GM12878 (cell line): ENCODE measurements at regions not wholly inside any gene's neighbourhood (a gene's known extent, or its start where the extent isn't known, plus 50 kb on each side); places are given as distances from the start of the nearest gene placed in this dataset.

ENCODE experiments used
- ATAC-seq: fragments of 200-7000 bp; cut with Tn5 transposase; 3 replicates; pipeline ENCODE4 v1.9.1; 2020; ENCODE audit warnings: mild to moderate bottlenecking, moderate library complexity
- BruUV-seq: library from RNA; stranded (reverse); fragments of 400-500 nt; replicated peaks from 2 replicates; lab custom pipeline; 2021; lab: Mats Ljungman, UMichigan
- CTCF ChIA-PET: fragments of 300-600 bp; sonication (Branson Sonifier 250); formaldehyde crosslinking; extraction: SDS; loops from one replicate; lab custom pipeline; 2021; ENCODE audit warnings: inconsistent platforms; lab: Yijun Ruan, JAX
- POLR2A ChIA-PET: fragments of 350-600 bp; formaldehyde crosslinking; extraction: SDS; loops from one replicate; lab custom pipeline; 2021; ENCODE audit warnings: inconsistent platforms; lab: Charles Lee
- RAD21 ChIA-PET: fragments of 300-600 bp; sonication (Branson Sonifier 250); formaldehyde crosslinking; loops from one replicate; lab custom pipeline; 2023; ENCODE audit warnings: antibody characterized with exemption; ENCODE audit not compliant: unreplicated experiment; lab: Charles Lee
- SMC1A ChIA-PET: fragments of 300-600 bp; sonication (Branson Sonifier 250); formaldehyde crosslinking; loops from one replicate; lab custom pipeline; 2023; ENCODE audit not compliant: unreplicated experiment, uncharacterized antibody; lab: Charles Lee
- DNase-seq: peaks from one replicate; pipeline ENCODE4 v3.0.0-alpha.2; 2011; ENCODE audit warnings: low read depth, low spot score
- FAIRE-seq: peaks from 3 replicates; lab custom pipeline; 2011; peaks lifted over from hg19 to GRCh38; lab: Jason Lieb, UNC
- H2AFZ ChIP-seq: 2 replicates; pipeline ENCODE4 v1.6.0; 2011; ENCODE audit warnings: low read depth, low read length, control low read depth; ENCODE audit not compliant: control insufficient read depth
- H3K27ac ChIP-seq: 2 replicates; pipeline ENCODE4 v1.5.1; 2011; ENCODE audit warnings: control low read depth; ENCODE audit not compliant: control insufficient read depth, insufficient read depth
- H3K27me3 ChIP-seq, 2 experiments: replicated peaks in 1 of 2; 2 replicates each; pipeline versions ENCODE4 v1.6.0 to v1.6.1; 2011; ENCODE audit warnings: low read length in 1 of 2; ENCODE audit not compliant: control insufficient read depth in 2 of 2, insufficient read depth in 2 of 2
- H3K36me3 ChIP-seq, 2 experiments: 2 replicates each; pipeline ENCODE4 v1.5.1; 2011; ENCODE audit warnings: low read length in 1 of 2; ENCODE audit not compliant: control insufficient read depth in 2 of 2, insufficient read depth in 2 of 2
- H3K4me1 ChIP-seq: 2 replicates; pipeline ENCODE4 v1.6.1; 2011; ENCODE audit warnings: mild to moderate bottlenecking, low read length, moderate library complexity, mixed read lengths; ENCODE audit not compliant: control insufficient read depth, insufficient read depth
- H3K4me2 ChIP-seq: 2 replicates; pipeline ENCODE4 v1.6.0; 2011; ENCODE audit warnings: control low read depth; ENCODE audit not compliant: control insufficient read depth, insufficient read depth
- H3K4me3 ChIP-seq: fragments of 200-600 bp; sonication (generic); 2 replicates; pipeline ENCODE4 v1.5.1; 2016
- H3K79me2 ChIP-seq: 2 replicates; pipeline ENCODE4 v1.6.0; 2011; ENCODE audit warnings: low read length; ENCODE audit not compliant: control insufficient read depth, insufficient read depth
- H3K9ac ChIP-seq: 2 replicates; pipeline ENCODE4 v1.8.0; 2011; ENCODE audit warnings: low read length, control low read depth, mixed read lengths; ENCODE audit not compliant: control insufficient read depth, insufficient read depth
- H3K9me3 ChIP-seq: replicated peaks from 3 replicates; pipeline ENCODE4 v1.5.1; 2011; ENCODE audit warnings: mild to moderate bottlenecking, low read length; ENCODE audit not compliant: control insufficient read depth, insufficient read depth
- H4K20me1 ChIP-seq: 2 replicates; pipeline ENCODE4 v1.6.0; 2011; ENCODE audit not compliant: control insufficient read depth, insufficient read depth
- BHLHE40 ChIP-seq, 2 experiments: fragments of 450-650 bp in 1 of 2; IDR thresholded peaks; 2 replicates each; pipeline ENCODE4 v1.6.1; 2011 to 2017; ENCODE audit warnings: low read depth in 2 of 2, borderline replicate concordance in 1 of 2, improper control_type of control experiment in 1 of 2, low read length in 1 of 2, mild to moderate bottlenecking in 1 of 2
- CBX3 ChIP-seq: fragments of 200-600 bp; sonication (generic); IDR thresholded peaks from 2 replicates; pipeline ENCODE4 v1.6.1; 2016; ENCODE audit warnings: low read depth, borderline replicate concordance
- CHD1 ChIP-seq: IDR thresholded peaks from 2 replicates; pipeline ENCODE4 v1.6.1; 2012; ENCODE audit warnings: low read depth, low read length, improper control_type of control experiment
- CUX1 ChIP-seq: IDR thresholded peaks from 2 replicates; pipeline ENCODE4 v1.6.1; 2012; ENCODE audit warnings: improper control_type of control experiment, low read depth, low read length; ENCODE audit not compliant: insufficient replicate concordance
- E2F4 ChIP-seq: IDR thresholded peaks from 2 replicates; pipeline ENCODE4 v1.6.1; 2012; ENCODE audit warnings: low read depth, low read length, improper control_type of control experiment
- E2F8 ChIP-seq: fragments of 450-650 bp; IDR thresholded peaks from 2 replicates; pipeline ENCODE4 v1.6.1; 2018; ENCODE audit warnings: mild to moderate bottlenecking, low read depth, moderate library complexity; ENCODE audit not compliant: partially characterized antibody
- FOS ChIP-seq: IDR thresholded peaks from 3 replicates; pipeline ENCODE4 v1.6.1; 2011; ENCODE audit warnings: borderline replicate concordance; ENCODE audit not compliant: insufficient read length; ENCODE audit errors: extremely low read depth
- KLF5 ChIP-seq: fragments of 450-650 bp; IDR thresholded peaks from 2 replicates; pipeline ENCODE4 v1.6.1; 2014; ENCODE audit warnings: mild to moderate bottlenecking; ENCODE audit not compliant: partially characterized antibody
- LARP7 ChIP-seq: fragments of 450-650 bp; IDR thresholded peaks from 2 replicates; pipeline ENCODE4 v1.6.1; 2017; ENCODE audit warnings: mild to moderate bottlenecking
- POLR2A ChIP-seq: IDR thresholded peaks from 2 replicates; pipeline ENCODE4 v1.6.1; 2011; ENCODE audit warnings: low read depth, mild to moderate bottlenecking, low read length
- RAD21 ChIP-seq: IDR thresholded peaks from 2 replicates; pipeline ENCODE4 v1.6.1; 2011; ENCODE audit warnings: mild to moderate bottlenecking, low read depth, low read length, moderate library complexity; ENCODE audit not compliant: insufficient read depth
- SMC3 ChIP-seq: IDR thresholded peaks from 2 replicates; pipeline ENCODE4 v1.6.1; 2011; ENCODE audit warnings: low read length, improper control_type of control experiment, borderline replicate concordance
- WRNIP1 ChIP-seq: IDR thresholded peaks from 2 replicates; pipeline ENCODE4 v1.6.1; 2011; ENCODE audit warnings: low read depth, low read length, improper control_type of control experiment, borderline replicate concordance
- ZNF274 ChIP-seq: IDR thresholded peaks from one replicate; pipeline ENCODE4 v1.8.0; 2011; ENCODE audit not compliant: insufficient read length, insufficient read depth
- WGBS: methylation state at CpG from one replicate; pipeline ENCODE4 v1.1.6; 2016; ENCODE audit warnings: low lambda C conversion rate; ENCODE audit not compliant: insufficient replicate concordance, insufficient coverage; ENCODE audit errors: missing lambda C conversion rate; 5-methylcytosine and 5-hydroxymethylcytosine counted together
- in situ Hi-C: fragments of 300-500 bp; cut with MboI; formaldehyde crosslinking; loops from 9 replicates; pipeline ENCODE4 v1.14.3; 2018; ENCODE audit warnings: mixed read lengths
- intact Hi-C: fragments of 100-400 bp; cut with micrococcal nuclease; formaldehyde crosslinking; loops from one replicate; pipeline ENCODE4 v1.14.2; 2022; ENCODE audit not compliant: unreplicated experiment

GRCh38 chr14:98444077-98444476 is 827.9 kb downstream of the BCL11B start (continued):
- no peak for TF ChIP-seq CUX1
- no peak for TF ChIP-seq ZNF274

GRCh38 chr14:98445718-98446117 is 826.3 kb downstream of the BCL11B start:
- BruUV-seq, result no TSS peak
- ChIA-PET POLR2A (no interaction called here), RAD21 (interaction anchor here (0.5 kb wide), 1 partner anchor 936 kb away, joined by 3 read pairs; no protein-coding TSS in a partner anchor), CTCF (no interaction called here), SMC1A (interaction anchor here (1.0 to 1.1 kb wide), 2 partner anchors 12 to 40 kb away, joined by 3 read pairs; no protein-coding TSS in a partner anchor)
- Histone ChIP-seq H3K79me2 (no peaks in the 10 kb centered on the region), H3K9me3 (no peaks in the 10 kb centered on the region; the same call in 2 of the 3 replicates), H3K4me2 (no peak overlapping the region), H3K27ac (no peak overlapping the region), H3K4me1 (no peaks in the 10 kb centered on the region), H3K27me3 (no peaks in the 10 kb centered on the region), H3K9ac (no peak overlapping the region), H3K4me3 (no peak overlapping the region), H3K36me3 (no peaks in the 10 kb centered on the region), H2AFZ (no peak overlapping the region), H4K20me1 (no peaks in the 10 kb centered on the region)
- DNase-seq (no peak), FAIRE-seq (no peak), ATAC-seq (no peak)
- 35% methylated on average over 2 of the region's 2 CpGs for WGBS
- in situ Hi-C loops, result no loop called here
- intact Hi-C loops, result no loop called here
- TF ChIP-seq RAD21 (no peak), CHD1 (no peak), SMC3 (no peak), POLR2A (no peak), LARP7 (no peak), FOS (no peak), KLF5 (no peak), ZNF274 (no peak), E2F8 (no peak), E2F4 (no peak), WRNIP1 (no peak), CBX3 (no peak), BHLHE40 (IDR thresholded peaks at IDR 0.05; ENCODE audit: borderline replicate concordance in 1 of 2, low read depth in 2 of 2, low read length in 1 of 2) (no peak)
